ENCODE measurements at regions not wholly inside any gene's neighbourhood (a gene's known extent, or its start where the extent isn't known, plus 50 kb on each side); places are given as distances from the start of the nearest gene placed in this dataset.

GRCh38 chr11:88427719-88428118 lies 90.2 kb upstream of the CTSC start:
- Histone ChIP-seq H3K36me3 (no peaks in the 10 kb centered on the region), H3K4me1 (no peaks in the 10 kb centered on the region), H3K9me3 (no peaks in the 10 kb centered on the region), H3K27ac (no peak overlapping the region), H3K4me3 (no peak overlapping the region), H3K27me3 (no peaks in the 10 kb centered on the region)
- TF ChIP-seq CTCF (IDR thresholded peaks at IDR 0.05 in 4 of 5, conservative IDR thresholded peaks at IDR 0.05 in 1 of 5) (no peak), POLR2A (IDR thresholded peaks at IDR 0.05) (no peak)
- DNase-seq (no peak), ATAC-seq (no peak)
- in situ Hi-C loops (cut with MboI; ENCODE audit: low sequenced_read_pairs in 4 of 4) (no loop called here), intact Hi-C loops (cut with DNase I; ENCODE audit: low total_unique reads) (no loop called here)

GRCh38 chr11:88424881-88425280 lies 87.3 kb upstream of the CTSC start:
- in situ Hi-C loops (cut with MboI; ENCODE audit: low sequenced_read_pairs in 4 of 4) (no loop called here), intact Hi-C loops (cut with DNase I; ENCODE audit: low total_unique reads) (no loop called here)
- no peak for DNase-seq
- no peaks in the 10 kb centered on the region for H3K27me3 ChIP-seq
- no peak overlapping the region for H3K27ac ChIP-seq
- H3K4me3 ChIP-seq, result no peak overlapping the region
- peaks cover 0 to 14% of the 10 kb centered on the region in 2 donors for H3K4me1 ChIP-seq
- TF ChIP-seq POLR2A (IDR thresholded peaks at IDR 0.05), result no peak
- no peak for TF ChIP-seq CTCF (IDR thresholded peaks at IDR 0.05 in 4 of 5, conservative IDR thresholded peaks at IDR 0.05 in 1 of 5)
- H3K9me3 ChIP-seq, result no peaks in the 10 kb centered on the region
- H3K36me3 ChIP-seq, result no peaks in the 10 kb centered on the region
- no peak for ATAC-seq

GRCh38 chr11:88421530-88421929 lies 84.0 kb upstream of the CTSC start:
- peak overlapping the region; percentile 50 to 69 (median 54) for H3K27ac ChIP-seq
- no peaks in the 10 kb centered on the region for H3K9me3 ChIP-seq
- H3K27me3 ChIP-seq, result no peaks in the 10 kb centered on the region
- intact Hi-C loops (cut with DNase I; ENCODE audit: low total_unique reads), result no loop called here
- peaks cover 0 to 14% of the 10 kb centered on the region in 2 donors for H3K4me1 ChIP-seq
- no peaks in the 10 kb centered on the region for H3K36me3 ChIP-seq
- in situ Hi-C loops (cut with MboI; ENCODE audit: low sequenced_read_pairs in 4 of 4), result no loop called here
- DNase-seq, result no peak
- H3K4me3 ChIP-seq, result no peak overlapping the region
- no peak for ATAC-seq
- no peak for TF ChIP-seq CTCF (IDR thresholded peaks at IDR 0.05 in 4 of 5, conservative IDR thresholded peaks at IDR 0.05 in 1 of 5)
- no peak for TF ChIP-seq POLR2A (IDR thresholded peaks at IDR 0.05)

GRCh38 chr11:88420165-88420791 lies 82.7 kb upstream of the CTSC start:
- intact Hi-C loops (cut with DNase I; ENCODE audit: low total_unique reads) (no loop called here), in situ Hi-C loops (cut with MboI; ENCODE audit: low sequenced_read_pairs in 4 of 4) (no loop called here)
- Histone ChIP-seq H3K4me3 (no peak overlapping the region), H3K9me3 (no peaks in the 10 kb centered on the region), H3K27me3 (no peaks in the 10 kb centered on the region), H3K4me1 (peaks cover 0 to 14% of the 10 kb centered on the region in 2 donors), H3K27ac (peak overlapping the region; percentile 50 to 69 (median 54)), H3K36me3 (no peaks in the 10 kb centered on the region)
- peak; percentile 62 to 82 for ATAC-seq
- peak; percentile 10 to 22 for DNase-seq
- TF ChIP-seq POLR2A (IDR thresholded peaks at IDR 0.05), result no peak
- no peak for TF ChIP-seq CTCF (IDR thresholded peaks at IDR 0.05 in 4 of 5, conservative IDR thresholded peaks at IDR 0.05 in 1 of 5)

- no peak for ATAC-seq
- in situ Hi-C loops (cut with MboI; ENCODE audit: low sequenced_read_pairs in 4 of 4) (no loop called here), intact Hi-C loops (cut with DNase I; ENCODE audit: low total_unique reads) (no loop called here)
- no peak for TF ChIP-seq CTCF (IDR thresholded peaks at IDR 0.05 in 4 of 5, conservative IDR thresholded peaks at IDR 0.05 in 1 of 5)
- no peak for TF ChIP-seq POLR2A (IDR thresholded peaks at IDR 0.05)
- Histone ChIP-seq H3K9me3 (no peaks in the 10 kb centered on the region), H3K27me3 (no peaks in the 10 kb centered on the region), H3K27ac (no peak overlapping the region), H3K4me3 (no peak overlapping the region), H3K36me3 (no peaks in the 10 kb centered on the region), H3K4me1 (peaks cover 0 to 14% of the 10 kb centered on the region in 2 donors)
- no peak for DNase-seq
Measured at GRCh38 chr11:88418508-88418907, 81.0 kb upstream of the CTSC start.

All from gastrocnemius medialis (tissue), 4 donors.